HCT116 (cell line): ENCODE measurements at regions not wholly inside any gene's neighbourhood (a gene's known extent, or its start where the extent isn't known, plus 50 kb on each side); places are given as distances from the start of the nearest gene placed in this dataset.

ENCODE experiments used
- ATAC-seq: fragments of 200-7000 bp; cut with Tn5 transposase; 2 replicates; pipeline ENCODE4 v1.9.1; 2020; ENCODE audit warnings: mild to moderate bottlenecking, moderate library complexity
- BruUV-seq: library from RNA; stranded (reverse); fragments of 400-500 nt; replicated peaks from 2 replicates; lab custom pipeline; 2021; lab: Mats Ljungman, UMichigan
- CTCF ChIA-PET: fragments of 300-600 bp; sonication (Branson Sonifier 250); formaldehyde crosslinking; loops from one replicate; lab custom pipeline; 2021; ENCODE audit warnings: antibody characterized with exemption; lab: Charles Lee
- POLR2A ChIA-PET: fragments of 300-600, 350-600 bp; sonication (Branson Sonifier 250); formaldehyde crosslinking; loops from one replicate; lab custom pipeline; 2021; ENCODE audit warnings: antibody characterized with exemption; lab: Charles Lee
- RAD21 ChIA-PET, 2 experiments: fragments of 300-600 bp; sonication (Branson Sonifier 250); formaldehyde crosslinking; loops; one replicate each; lab custom pipeline; 2023; ENCODE audit warnings: low total read pairs in 2 of 2; ENCODE audit not compliant: uncharacterized antibody in 2 of 2, unreplicated experiment in 2 of 2, low non-redundant PET in 1 of 2; lab: Charles Lee
- DNase-seq: peaks from one replicate; pipeline ENCODE4 v3.0.0-alpha.2; 2010; ENCODE audit warnings: low read depth, low spot score
- H2AFZ ChIP-seq: fragments of 200-600 bp; shearing (Covaris generic), sonication (generic); 2 replicates; pipeline ENCODE4 v1.6.1; 2017; ENCODE audit warnings: low read depth, mixed run types, mixed read lengths, antibody characterized with exemption, low read length; ENCODE audit not compliant: poor library complexity, severe bottlenecking
- H3K27ac ChIP-seq: 2 replicates; pipeline ENCODE4 v1.5.1; 2012; ENCODE audit warnings: low read depth, low read length
- H3K27me3 ChIP-seq: fragments of 200-600 bp; sonication (generic); 2 replicates; pipeline ENCODE4 v1.6.1; 2016; ENCODE audit warnings: mixed run types, low read length, mixed read lengths; ENCODE audit not compliant: insufficient read depth
- H3K36me3 ChIP-seq, 2 experiments: fragments of 200-500 bp in 1 of 2; fragments of 200-600 bp in 1 of 2; sonication (Bioruptor generic) in 1 of 2; sonication (generic) in 1 of 2; 2 replicates each; pipeline versions ENCODE4 v1.5.1 to v1.6.1; 2014 to 2016; ENCODE audit warnings: low read length in 2 of 2, inconsistent platforms in 1 of 2, mixed read lengths in 1 of 2, mixed run types in 1 of 2; ENCODE audit not compliant: insufficient read depth in 2 of 2, control insufficient read depth in 1 of 2
- H3K4me1 ChIP-seq, 2 experiments: fragments of 200-600 bp in 1 of 2; sonication (generic) in 1 of 2; 2 replicates each; pipeline versions ENCODE4 v1.5.1 to v1.6.1; 2012 to 2017; ENCODE audit warnings: low read length in 2 of 2, inconsistent platforms in 1 of 2, mild to moderate bottlenecking in 1 of 2, mixed read lengths in 1 of 2, mixed run types in 1 of 2, moderate library complexity in 1 of 2; ENCODE audit not compliant: insufficient read depth in 2 of 2, control insufficient read depth in 1 of 2
- H3K4me2 ChIP-seq: fragments of 200-600 bp; sonication (generic); 2 replicates; pipeline ENCODE4 v1.6.1; 2017; ENCODE audit warnings: mixed run types, low read length, mixed read lengths
- H3K4me3 ChIP-seq, 2 experiments: fragments of 200-600 bp in 1 of 2; sonication (generic) in 1 of 2; replicated peaks in 1 of 2; 2 replicates each; pipeline ENCODE4 v1.5.1; 2011 to 2016; ENCODE audit warnings: low read length in 2 of 2, control low read depth in 1 of 2, low read depth in 1 of 2, mild to moderate bottlenecking in 1 of 2, mixed read lengths in 1 of 2, mixed run types in 1 of 2
- H3K79me2 ChIP-seq: fragments of 200-600 bp; sonication (generic); 2 replicates; pipeline ENCODE4 v1.6.1; 2017; ENCODE audit warnings: mild to moderate bottlenecking, mixed run types, low read length, moderate library complexity, mixed read lengths; ENCODE audit not compliant: insufficient read depth
- H3K9ac ChIP-seq: fragments of 200-600 bp; sonication (generic); 2 replicates; pipeline ENCODE4 v1.6.1; 2016; ENCODE audit warnings: low read length, mixed read lengths
- H3K9me2 ChIP-seq: fragments of 200-600 bp; sonication (generic), shearing (Covaris generic); 2 replicates; pipeline ENCODE4 v1.6.1; 2017; ENCODE audit warnings: mixed run types, mild to moderate bottlenecking, moderate library complexity; ENCODE audit not compliant: insufficient read depth
- H3K9me3 ChIP-seq, 2 experiments: fragments of 200-500 bp in 1 of 2; fragments of 200-600 bp in 1 of 2; sonication (Bioruptor generic) in 1 of 2; sonication (generic) in 1 of 2; 2 replicates each; pipeline ENCODE4 v1.6.1; 2014 to 2017; ENCODE audit warnings: low read length in 2 of 2, mixed read lengths in 2 of 2, inconsistent platforms in 1 of 2, low read depth in 1 of 2, mild to moderate bottlenecking in 1 of 2, mixed run types in 1 of 2, moderate library complexity in 1 of 2; ENCODE audit not compliant: control insufficient read depth in 1 of 2, insufficient read depth in 1 of 2
- H4K20me1 ChIP-seq: fragments of 200-600 bp; sonication (generic), shearing (Covaris generic); 2 replicates; pipeline ENCODE4 v1.6.1; 2017; ENCODE audit warnings: mixed run types, mild to moderate bottlenecking, moderate library complexity; ENCODE audit not compliant: insufficient read depth
- ATF3 ChIP-seq: IDR thresholded peaks from 2 replicates; pipeline ENCODE4 v1.6.1; 2012
- CEBPB ChIP-seq: IDR thresholded peaks from 2 replicates; pipeline ENCODE4 v1.6.1; 2012; ENCODE audit warnings: low read depth
- EGR1 ChIP-seq: IDR thresholded peaks from 2 replicates; pipeline ENCODE4 v1.6.1; 2012; ENCODE audit warnings: low read depth
- ELF1 ChIP-seq: IDR thresholded peaks from 2 replicates; pipeline ENCODE4 v1.6.1; 2012; ENCODE audit warnings: low read depth, borderline replicate concordance
- EZH2phosphoT487 ChIP-seq: fragments of 200-600 bp; IDR thresholded peaks from 2 replicates; pipeline ENCODE4 v1.6.1; 2018; ENCODE audit warnings: antibody characterized with exemption, borderline replicate concordance
- FOSL1 ChIP-seq: IDR thresholded peaks from 2 replicates; pipeline ENCODE4 v1.6.1; 2012; ENCODE audit warnings: low read depth
- JUND ChIP-seq: IDR thresholded peaks from 2 replicates; pipeline ENCODE4 v1.6.1; 2012
- MAX ChIP-seq: IDR thresholded peaks from 2 replicates; pipeline ENCODE4 v1.6.1; 2012
- POLR2A ChIP-seq: IDR thresholded peaks from 2 replicates; pipeline ENCODE4 v1.7.0; 2011; ENCODE audit warnings: borderline replicate concordance; ENCODE audit not compliant: insufficient read depth, insufficient read length; ENCODE audit errors: extremely low read depth
- SIN3A ChIP-seq: IDR thresholded peaks from 2 replicates; pipeline ENCODE4 v1.6.1; 2012; ENCODE audit warnings: low read depth
- SP1 ChIP-seq: IDR thresholded peaks from 2 replicates; pipeline ENCODE4 v1.6.1; 2012; ENCODE audit warnings: low read depth
- SRF ChIP-seq: IDR thresholded peaks from 2 replicates; pipeline ENCODE4 v1.6.1; 2012; ENCODE audit warnings: low read depth
- ZFX ChIP-seq: fragments of 450-650 bp; IDR thresholded peaks from 2 replicates; pipeline ENCODE4 v1.6.1; 2017
- ZNF274 ChIP-seq: fragments of 200-500 bp; sonication (Bioruptor generic); IDR thresholded peaks from 2 replicates; pipeline ENCODE4 v1.6.1; 2014; ENCODE audit warnings: mild to moderate bottlenecking, low read depth, low read length, inconsistent platforms
- intact Hi-C: fragments of 100-400 bp; cut with micrococcal nuclease; formaldehyde crosslinking; loops from 2 replicates; pipeline ENCODE4 v1.10.0; 2022

GRCh38 chr4:23720556-23720955, 169.3 kb downstream of the PPARGC1A start:
- Histone ChIP-seq H3K4me1 (no peaks in the 10 kb centered on the region), H3K36me3 (no peaks in the 10 kb centered on the region), H3K27ac (no peak overlapping the region), H3K27me3 (no peaks in the 10 kb centered on the region), H3K9me2 (no peaks in the 10 kb centered on the region), H3K9me3 (peaks cover 0 to 9% of the 10 kb centered on the region in 2 experiments; a peak in 1 of 4 replicates), H2AFZ (no peak overlapping the region), H3K4me3 (no peak overlapping the region), H3K4me2 (no peak overlapping the region), H3K79me2 (no peaks in the 10 kb centered on the region), H3K9ac (no peak overlapping the region), H4K20me1 (no peaks in the 10 kb centered on the region)
- DNase-seq (no peak), ATAC-seq (no peak)
- BruUV-seq, result no TSS peak
- no peak for TF ChIP-seq SP1
- TF ChIP-seq ZFX, result no peak
- no peak for TF ChIP-seq SRF
- no peak for TF ChIP-seq FOSL1
- no peak for TF ChIP-seq ATF3
- TF ChIP-seq EZH2phosphoT487, result no peak
- no peak for TF ChIP-seq ZNF274
- no peak for TF ChIP-seq SIN3A
- TF ChIP-seq POLR2A, result no peak
- TF ChIP-seq ELF1, result no peak
- no peak for TF ChIP-seq EGR1
- ChIA-PET POLR2A (no interaction called here), RAD21 (no interaction called here), CTCF (no interaction called here)
- intact Hi-C loops, result no loop called here

- Histone ChIP-seq H3K4me1 (no peaks in the 10 kb centered on the region), H3K79me2 (no peaks in the 10 kb centered on the region), H3K4me2 (no peak overlapping the region), H3K27ac (no peak overlapping the region), H3K36me3 (no peaks in the 10 kb centered on the region), H3K9ac (no peak overlapping the region), H4K20me1 (no peaks in the 10 kb centered on the region), H2AFZ (no peak overlapping the region), H3K9me3 (peaks cover 3 to 14% of the 10 kb centered on the region in 2 experiments; a peak in 1 of 4 replicates), H3K9me2 (no peaks in the 10 kb centered on the region), H3K4me3 (no peak overlapping the region), H3K27me3 (no peaks in the 10 kb centered on the region)
- intact Hi-C loops, result no loop called here
- DNase-seq, result no peak
- no peak for TF ChIP-seq JUND
- no peak for TF ChIP-seq CEBPB
- TF ChIP-seq MAX, result no peak
- ChIA-PET POLR2A (no interaction called here), CTCF (no interaction called here), RAD21 (no interaction called here)
- ATAC-seq, result no peak
- BruUV-seq, result no TSS peak
Measured at GRCh38 chr4:23718435-23718834, 171.4 kb downstream of the PPARGC1A start.
